SU-DHL-6 (cell line): ENCODE measurements at regions not wholly inside any gene's neighbourhood (a gene's known extent, or its start where the extent isn't known, plus 50 kb on each side); places are given as distances from the start of the nearest gene placed in this dataset.

Experiments
- H2AFZ ChIP-seq: fragments of 200-600 bp; sonication (generic); 2 replicates; pipeline ENCODE4 v1.6.1; 2014; ENCODE audit warnings: low read depth, mild to moderate bottlenecking, moderate library complexity, mixed read lengths, antibody characterized with exemption, low read length; ENCODE audit not compliant: severe bottlenecking
- H3F3A ChIP-seq: fragments of 200-600 bp; shearing (Covaris generic); 2 replicates; pipeline ENCODE4 v1.6.0; 2016; ENCODE audit warnings: antibody characterized with exemption, mild to moderate bottlenecking; ENCODE audit not compliant: insufficient read depth
- H3K27ac ChIP-seq: fragments of 200-600 bp; sonication (generic); 2 replicates; pipeline ENCODE4 v1.5.1; 2016; ENCODE audit warnings: low read depth, mild to moderate bottlenecking, low read length, moderate library complexity, mixed read lengths
- H3K27me3 ChIP-seq: fragments of 200-600 bp; sonication (generic), shearing (Covaris generic); 2 replicates; pipeline ENCODE4 v1.6.0; 2014; ENCODE audit warnings: mild to moderate bottlenecking, low read length
- H3K36me3 ChIP-seq: fragments of 200-600 bp; sonication (generic); 2 replicates; pipeline ENCODE4 v1.6.1; 2014; ENCODE audit warnings: mild to moderate bottlenecking, low read length, mixed read lengths
- H3K4me2 ChIP-seq: fragments of 300-600, 200-600 bp; shearing (Covaris generic), sonication (generic); 2 replicates; pipeline ENCODE4 v1.6.0; 2014; ENCODE audit warnings: low read length, low read depth, mild to moderate bottlenecking; ENCODE audit not compliant: poor library complexity, severe bottlenecking
- H3K4me3 ChIP-seq: fragments of 200-600 bp; sonication (generic); 2 replicates; pipeline ENCODE4 v1.5.1; 2014; ENCODE audit warnings: antibody characterized with exemption, low read length, mild to moderate bottlenecking, mixed read lengths; ENCODE audit not compliant: insufficient read depth, poor library complexity, severe bottlenecking
- H3K79me2 ChIP-seq: fragments of 200-600 bp; sonication (generic); 2 replicates; pipeline ENCODE4 v1.6.1; 2014; ENCODE audit warnings: mild to moderate bottlenecking, low read length, moderate library complexity; ENCODE audit not compliant: insufficient read depth
- H3K9ac ChIP-seq: fragments of 200-600 bp; sonication (generic); 2 replicates; pipeline ENCODE4 v1.7.0; 2014; ENCODE audit warnings: mild to moderate bottlenecking, low read length
- H3K9me2 ChIP-seq: fragments of 200-600 bp; sonication (generic); replicated peaks from 2 replicates; pipeline ENCODE4 v1.6.1; 2014; ENCODE audit warnings: low read length; ENCODE audit not compliant: insufficient read depth
- H3K9me3 ChIP-seq: fragments of 200-600 bp; sonication (generic); 2 replicates; pipeline ENCODE4 v1.6.1; 2014; ENCODE audit warnings: low read length, mixed read lengths; ENCODE audit not compliant: insufficient read depth
- H4K20me1 ChIP-seq: fragments of 200-600 bp; sonication (generic); 2 replicates; pipeline ENCODE4 v1.6.1; 2014; ENCODE audit warnings: low read depth, mild to moderate bottlenecking, antibody characterized with exemption, low read length, moderate library complexity, mixed read lengths
- CTCF ChIP-seq: fragments of 200-600 bp; sonication (generic); IDR thresholded peaks from one replicate; pipeline ENCODE4 v1.5.1; 2017; ENCODE audit warnings: antibody characterized with exemption, mild to moderate bottlenecking, low read length, moderate library complexity; ENCODE audit not compliant: insufficient read depth, poor library complexity, severe bottlenecking
- EZH2phosphoT487 ChIP-seq: fragments of 200-600 bp; sonication (generic), shearing (Covaris generic); conservative IDR thresholded peaks from 2 replicates; pipeline ENCODE4 v1.6.1; 2018; ENCODE audit warnings: mild to moderate bottlenecking, antibody characterized with exemption, low read length, moderate library complexity, mixed read lengths

- Histone ChIP-seq H3K27me3 (no peaks in the 10 kb centered on the region), H3K9ac (no peak overlapping the region), H3K9me3 (no peaks in the 10 kb centered on the region)
Measured at GRCh38 chr2:487186-488079, 189.8 kb downstream of the TMEM18 start.

GRCh38 chr2:486371-486770 lies 190.8 kb downstream of the TMEM18 start:
- no peak overlapping the region for H3K4me3 ChIP-seq
- no peak overlapping the region for H3K9ac ChIP-seq
- H3K9me2 ChIP-seq, result no peaks in the 10 kb centered on the region
- H3K4me2 ChIP-seq, result no peak overlapping the region
- H2AFZ ChIP-seq, result no peak overlapping the region
- no peaks in the 10 kb centered on the region for H3K36me3 ChIP-seq
- no peaks in the 10 kb centered on the region for H3K79me2 ChIP-seq
- H3K27me3 ChIP-seq, result no peaks in the 10 kb centered on the region
- no peaks in the 10 kb centered on the region for H4K20me1 ChIP-seq
- no peaks in the 10 kb centered on the region for H3K9me3 ChIP-seq
- no peak overlapping the region for H3K27ac ChIP-seq
- H3F3A ChIP-seq, result no peaks in the 10 kb centered on the region
- no peak for TF ChIP-seq CTCF
- no peak for TF ChIP-seq EZH2phosphoT487

More at GRCh38 chr2:487186-488079, 189.8 kb downstream of the TMEM18 start:
- Histone ChIP-seq H3K27ac (no peak overlapping the region), H2AFZ (no peak overlapping the region), H3K36me3 (no peaks in the 10 kb centered on the region), H3K79me2 (no peaks in the 10 kb centered on the region), H3F3A (no peaks in the 10 kb centered on the region), H3K4me3 (no peak overlapping the region), H3K4me2 (no peak overlapping the region), H3K9me2 (no peaks in the 10 kb centered on the region), H4K20me1 (no peaks in the 10 kb centered on the region)
- TF ChIP-seq CTCF (no peak), EZH2phosphoT487 (no peak)

- Histone ChIP-seq H3K9me3 (no peaks in the 10 kb centered on the region), H3K4me2 (no peak overlapping the region), H3K36me3 (no peaks in the 10 kb centered on the region), H4K20me1 (no peaks in the 10 kb centered on the region), H3F3A (no peaks in the 10 kb centered on the region), H3K27ac (no peak overlapping the region), H3K9me2 (no peaks in the 10 kb centered on the region), H3K4me3 (no peak overlapping the region), H2AFZ (no peak overlapping the region), H3K9ac (no peak overlapping the region), H3K27me3 (no peaks in the 10 kb centered on the region), H3K79me2 (no peaks in the 10 kb centered on the region)
- TF ChIP-seq EZH2phosphoT487, result no peak
Measured at GRCh38 chr2:481388-481787, 193.5 kb upstream of the ALKAL2 start.

GRCh38 chr2:479490-480176 lies 191.7 kb upstream of the ALKAL2 start:
- Histone ChIP-seq H2AFZ (no peak overlapping the region), H3K4me2 (no peak overlapping the region), H4K20me1 (no peaks in the 10 kb centered on the region), H3F3A (no peaks in the 10 kb centered on the region), H3K27ac (no peak overlapping the region), H3K36me3 (no peaks in the 10 kb centered on the region), H3K9me3 (no peaks in the 10 kb centered on the region), H3K79me2 (no peaks in the 10 kb centered on the region), H3K4me3 (no peak overlapping the region), H3K9me2 (no peaks in the 10 kb centered on the region), H3K9ac (no peak overlapping the region), H3K27me3 (no peaks in the 10 kb centered on the region)
- no peak for TF ChIP-seq CTCF
- TF ChIP-seq EZH2phosphoT487, result no peak
